ENCODE measurements at regions not wholly inside any gene's neighbourhood (a gene's known extent, or its start where the extent isn't known, plus 50 kb on each side); places are given as distances from the start of the nearest gene placed in this dataset.

- TF ChIP-seq POLR2A (IDR thresholded peaks at IDR 0.05) (no peak), CTCF (IDR thresholded peaks at IDR 0.05) (no peak)
These were observed 260.1 kb downstream of the PARN start for GRCh38 chr16:14369734-14370598.

Data from sigmoid colon (tissue), 3 donors.